ENCODE measurements at regions not wholly inside any gene's neighbourhood (a gene's known extent, or its start where the extent isn't known, plus 50 kb on each side); places are given as distances from the start of the nearest gene placed in this dataset.
"Not testable (repeated sequence)": the region's sequence is repeated elsewhere in the genome, so short reads cannot be mapped to it uniquely, and the experiment has no call there.

DNA sequence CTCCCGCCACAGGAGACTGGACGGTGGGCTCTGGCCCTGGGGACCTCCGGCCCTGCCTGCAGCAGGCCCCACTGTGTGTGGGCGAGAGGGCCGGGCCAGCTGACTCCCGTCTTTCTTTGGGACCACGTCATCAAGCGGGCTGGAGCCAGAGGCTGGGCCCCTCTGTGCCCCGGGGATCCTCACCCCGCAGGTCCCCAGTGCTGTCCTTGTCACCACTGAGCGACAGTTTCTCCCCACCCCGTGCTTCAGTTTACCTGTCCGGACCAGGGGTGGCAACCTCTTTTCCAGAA lies 181.9 kb upstream of the ZNF469 start:
- DNase-seq (ENCODE audit: low read depth) = no peak

DNA sequence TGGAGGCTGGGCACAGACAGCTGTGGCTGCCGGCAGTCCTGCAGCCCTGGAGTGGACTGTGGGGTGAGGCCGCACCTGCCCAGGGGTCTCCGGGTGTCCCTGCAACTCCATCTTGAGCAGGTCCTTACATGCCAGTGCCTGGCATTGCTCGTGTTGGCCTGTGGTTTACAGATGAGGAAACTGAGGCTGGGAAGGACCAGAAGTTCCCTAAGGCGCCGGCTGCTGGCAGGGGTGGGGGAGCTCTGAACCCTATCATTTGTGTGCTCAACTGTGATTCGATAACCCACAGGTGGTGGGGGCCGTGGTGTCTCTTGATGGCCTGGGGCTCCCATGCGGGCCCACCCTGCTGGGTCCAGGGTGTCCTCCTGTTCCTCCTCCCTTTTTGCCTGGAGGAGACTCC lies 181.1 kb upstream of the ZNF469 start:
- not testable (repeated sequence) for DNase-seq (ENCODE audit: low read depth)

DNA sequence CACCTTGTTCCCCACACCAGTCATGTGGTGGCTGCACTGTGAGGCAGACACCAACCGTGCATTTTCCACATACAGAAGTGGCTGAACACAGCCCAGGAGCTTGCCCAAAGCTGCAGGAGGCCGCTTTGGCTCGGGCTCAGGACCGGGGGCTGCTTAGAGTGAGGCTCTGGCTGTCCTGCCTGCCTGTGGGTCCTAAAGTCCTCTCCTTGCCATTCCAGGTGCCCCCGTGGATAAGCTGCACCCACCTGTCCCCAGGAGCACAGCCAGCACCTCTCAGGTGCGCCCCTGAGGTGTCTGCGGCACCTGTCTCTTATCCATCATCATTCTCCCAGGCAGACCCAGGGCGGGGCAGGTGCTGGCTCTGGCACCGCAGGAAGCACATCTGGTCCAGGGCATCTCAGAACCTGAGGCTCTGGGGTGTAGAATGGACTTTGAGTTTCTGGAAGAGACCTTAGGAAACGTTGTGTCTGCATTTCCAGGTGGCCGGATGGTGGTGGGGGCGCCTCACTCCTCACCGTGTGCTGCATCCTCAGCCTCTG lies 180.5 kb upstream of the ZNF469 start:
- DNase-seq (ENCODE audit: low read depth) = no peak

DNA sequence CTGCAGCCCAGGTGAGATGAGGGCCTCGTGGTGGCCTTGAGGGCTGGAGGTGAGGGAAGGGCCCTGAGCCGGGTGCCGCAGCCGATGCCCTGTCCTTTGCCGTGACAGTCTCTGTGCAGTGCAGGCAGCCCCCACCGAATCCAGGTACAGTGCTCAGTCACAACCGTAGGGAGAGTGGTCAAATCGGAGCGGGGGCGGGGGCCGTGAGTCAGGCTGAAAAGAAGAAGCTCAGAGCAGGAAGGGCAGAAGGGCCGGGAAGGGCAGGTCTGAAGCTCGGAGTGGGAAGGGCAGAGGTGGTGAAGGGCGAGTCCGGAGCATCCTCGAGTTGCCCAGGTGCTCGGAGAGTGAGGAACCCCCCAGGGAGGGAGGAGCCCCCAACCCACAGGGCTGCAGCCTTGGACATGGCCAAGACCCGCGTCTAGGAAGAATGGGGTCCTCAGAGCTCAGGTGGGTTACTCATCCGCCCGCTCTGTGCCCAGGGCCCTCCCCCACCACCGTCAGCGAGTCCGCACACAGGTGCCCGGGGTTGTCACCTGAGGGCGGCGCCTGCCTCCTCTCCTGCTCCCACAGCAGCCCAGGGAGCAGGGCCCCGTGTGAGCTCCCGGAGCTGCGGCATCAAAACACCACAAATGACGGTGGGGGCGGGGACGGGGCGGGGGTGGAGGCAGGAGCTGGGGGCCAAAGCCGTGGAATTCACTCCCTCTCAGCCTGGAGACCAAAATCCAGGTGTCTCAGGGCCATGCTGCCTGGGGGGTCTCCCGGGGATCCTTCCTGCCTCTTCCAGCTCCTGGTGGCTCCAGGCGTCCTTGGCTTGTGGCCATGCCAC lies 179.7 kb upstream of the ZNF469 start:
- not testable (repeated sequence) for DNase-seq (ENCODE audit: low read depth)

DNA sequence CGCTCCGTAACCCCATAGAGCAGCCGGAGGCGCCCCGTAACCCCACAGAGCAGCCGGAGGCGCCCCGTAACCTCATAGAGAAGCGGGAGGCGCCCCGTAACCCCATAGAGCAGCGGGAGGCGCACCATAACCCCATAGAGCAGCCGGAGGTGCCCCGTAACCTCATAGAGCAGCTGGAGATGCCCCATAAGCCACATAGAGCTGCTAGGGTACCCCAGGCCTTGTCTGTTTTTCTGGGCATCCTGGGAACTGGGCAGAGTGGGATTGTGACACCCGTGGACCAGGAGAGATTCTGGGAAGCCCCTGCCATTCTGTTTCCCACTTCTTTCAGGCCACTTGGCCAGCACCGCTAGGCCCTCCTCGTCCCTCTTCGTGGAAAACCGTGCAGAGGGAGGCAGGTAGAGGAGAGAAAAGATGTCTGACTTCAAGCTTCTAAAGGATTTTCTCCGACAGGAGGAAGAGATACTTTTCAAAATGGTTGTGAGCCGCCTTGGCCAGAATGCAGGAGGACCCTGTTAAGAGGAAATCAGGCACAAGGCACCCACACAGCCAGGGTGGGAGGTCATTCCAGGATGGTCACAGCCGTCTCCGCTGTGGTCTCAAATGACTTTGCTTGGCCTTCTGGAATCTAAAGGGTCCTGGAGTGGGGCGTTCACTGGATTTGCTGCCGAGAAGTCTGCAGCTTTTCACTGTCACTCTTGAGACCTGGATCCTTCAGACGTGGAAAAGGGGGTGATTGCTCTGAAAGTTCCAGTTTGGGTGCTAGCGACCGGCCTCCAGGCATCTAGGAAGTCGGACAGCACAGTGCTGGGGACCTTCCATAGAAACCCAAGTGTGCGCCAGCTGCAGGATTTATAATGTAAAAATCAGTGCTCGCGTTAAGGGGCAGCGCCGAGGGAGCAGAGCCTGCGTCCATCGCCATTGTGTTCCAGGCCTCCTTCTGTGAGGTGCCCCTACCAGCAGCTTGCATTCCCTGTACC lies 178.3 kb upstream of the ZNF469 start:
- not testable (repeated sequence) for DNase-seq (ENCODE audit: low read depth)

DNA sequence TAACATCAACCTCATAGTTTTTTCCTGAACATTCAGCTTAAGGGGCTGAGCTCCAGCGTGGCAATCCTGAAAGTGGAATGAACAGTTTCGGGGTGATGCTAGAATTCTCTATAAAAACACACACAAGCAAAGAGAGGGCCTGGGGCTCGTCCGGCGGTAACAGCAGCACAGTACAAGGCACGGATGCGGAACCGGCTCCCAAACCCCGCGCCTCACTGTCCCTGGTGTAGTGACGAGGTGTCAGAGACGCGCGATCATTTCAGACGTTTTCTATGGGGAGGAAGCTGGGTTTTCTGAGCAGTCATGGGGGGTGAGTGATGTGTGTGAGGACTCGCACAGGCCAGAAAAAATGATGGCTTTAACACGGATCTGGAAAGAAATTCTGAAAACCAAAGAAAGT lies 177.3 kb upstream of the ZNF469 start:
- DNase-seq (ENCODE audit: low read depth) = not testable (repeated sequence)

DNA sequence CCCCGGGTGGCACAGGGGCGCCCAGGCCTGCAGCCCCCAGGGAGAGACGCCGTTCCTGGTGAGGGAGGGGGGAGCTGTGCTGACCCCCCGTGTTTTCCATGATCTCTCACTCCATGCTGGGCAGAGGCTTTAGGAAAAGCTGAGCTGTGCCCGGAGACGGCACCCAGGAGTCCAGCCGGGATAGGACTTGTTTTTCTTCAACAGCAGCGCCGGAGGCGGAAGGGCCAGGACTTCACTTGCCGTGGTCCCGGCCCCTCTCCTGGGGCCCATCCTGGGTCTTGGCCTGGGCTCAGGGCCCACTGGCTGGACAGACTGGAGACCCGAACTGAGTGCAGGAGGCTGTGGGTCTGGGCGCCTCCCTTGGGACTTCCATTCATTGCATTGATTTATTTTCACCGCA lies 176.8 kb upstream of the ZNF469 start:
- not testable (repeated sequence) for DNase-seq (ENCODE audit: low read depth)

DNA sequence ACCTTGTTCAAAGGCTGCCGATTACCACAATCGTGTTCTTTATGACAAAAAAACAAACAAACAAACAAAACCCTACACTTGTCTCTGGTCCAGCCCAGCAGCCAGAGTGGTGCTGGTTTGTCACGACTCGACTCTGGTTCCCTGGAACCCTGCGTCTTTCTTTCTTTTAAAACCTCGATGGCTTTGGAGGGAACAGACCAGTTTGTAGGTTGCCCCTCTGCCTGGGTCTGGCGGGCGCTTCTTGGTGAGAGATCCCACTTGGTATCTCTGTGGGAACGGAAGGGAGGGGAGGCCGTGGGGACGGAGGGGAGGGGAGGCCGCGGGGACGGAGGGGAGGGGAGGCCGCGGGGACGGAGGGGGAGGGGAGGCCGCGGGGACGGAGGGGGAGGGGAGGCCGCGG lies 176.2 kb upstream of the ZNF469 start:
- DNase-seq (ENCODE audit: low read depth) = not testable (repeated sequence)

DNA sequence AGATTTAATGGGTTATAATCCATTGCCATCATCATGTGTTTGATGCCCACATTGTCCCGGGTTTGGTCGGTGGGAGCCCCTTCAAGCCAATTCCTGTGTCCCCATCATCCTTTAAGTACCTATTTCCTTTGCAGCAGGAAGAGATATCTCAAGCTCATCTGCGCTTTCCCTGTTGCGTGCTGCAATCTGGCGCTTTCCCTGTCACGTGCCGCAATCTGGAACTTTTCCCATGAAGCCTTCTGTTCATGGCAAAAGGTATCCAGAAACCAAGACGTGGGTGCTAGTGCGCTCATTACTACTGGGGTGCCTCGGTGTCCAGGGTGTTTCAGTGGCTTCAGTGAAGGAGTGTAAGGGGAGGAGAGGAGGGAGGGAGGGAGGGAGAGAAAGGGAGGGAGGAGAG lies 174.6 kb upstream of the ZNF469 start:
- no peak for DNase-seq (ENCODE audit: low read depth)

DNA sequence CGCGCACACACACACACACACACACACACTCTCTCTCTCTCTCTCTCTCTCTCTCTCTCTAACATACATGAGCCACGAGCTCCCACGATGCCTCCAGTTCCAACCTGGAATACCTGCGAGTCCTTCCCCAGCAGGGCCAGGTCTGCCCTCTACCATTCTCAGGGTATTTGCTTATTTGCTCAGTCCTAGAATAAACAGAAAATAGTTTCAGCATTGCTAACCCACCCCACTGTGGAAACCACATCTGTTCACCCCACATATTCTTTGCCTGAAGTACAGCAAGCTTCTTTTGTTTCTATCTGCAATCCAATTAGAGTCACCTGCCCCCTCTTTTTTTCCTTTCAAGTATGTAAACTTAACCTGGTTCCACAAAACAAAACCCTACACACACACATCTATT lies 174.0 kb upstream of the ZNF469 start:
- DNase-seq (ENCODE audit: low read depth) = not testable (repeated sequence)

DNA sequence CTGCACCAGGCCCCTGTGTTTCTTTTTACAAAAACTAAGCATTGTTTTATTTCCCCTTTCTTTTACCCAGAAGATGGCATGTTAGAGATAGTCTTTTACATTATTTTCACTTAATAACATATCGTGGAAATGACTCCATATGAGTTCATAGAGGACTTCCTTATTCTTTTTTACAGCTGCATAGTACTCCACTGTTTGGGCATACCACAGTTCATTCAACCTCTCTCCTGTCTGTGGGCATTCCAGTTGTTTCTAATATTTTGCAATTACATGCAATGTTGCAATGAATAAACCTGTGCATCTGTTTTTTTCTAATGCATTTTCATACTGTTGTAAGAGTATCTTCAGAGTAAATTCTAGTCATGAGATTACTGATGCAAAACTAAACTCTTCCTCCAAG lies 173.2 kb upstream of the ZNF469 start:
- not testable (repeated sequence) for DNase-seq (ENCODE audit: low read depth)

DNA sequence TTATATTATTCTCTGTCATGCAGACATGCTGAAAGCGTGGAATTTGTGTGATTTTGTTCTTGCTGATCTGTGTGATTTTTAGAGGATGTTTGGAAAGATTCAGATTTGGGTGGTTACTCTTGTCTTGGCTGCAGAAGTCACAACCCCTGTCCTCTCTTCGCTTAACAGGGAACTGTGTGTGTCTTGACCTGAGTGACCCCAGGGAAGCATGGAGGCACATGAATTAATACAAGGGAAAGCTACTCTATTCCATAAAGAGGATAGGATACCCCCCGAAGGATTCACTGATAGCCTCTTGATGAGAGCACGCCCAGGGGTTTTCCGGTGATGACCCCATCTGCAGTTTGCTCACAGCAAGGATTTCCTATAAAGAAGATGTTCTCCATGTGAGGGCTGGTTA lies 168.8 kb upstream of the ZNF469 start:
- DNase-seq (ENCODE audit: low read depth) = not testable (repeated sequence)

DNA sequence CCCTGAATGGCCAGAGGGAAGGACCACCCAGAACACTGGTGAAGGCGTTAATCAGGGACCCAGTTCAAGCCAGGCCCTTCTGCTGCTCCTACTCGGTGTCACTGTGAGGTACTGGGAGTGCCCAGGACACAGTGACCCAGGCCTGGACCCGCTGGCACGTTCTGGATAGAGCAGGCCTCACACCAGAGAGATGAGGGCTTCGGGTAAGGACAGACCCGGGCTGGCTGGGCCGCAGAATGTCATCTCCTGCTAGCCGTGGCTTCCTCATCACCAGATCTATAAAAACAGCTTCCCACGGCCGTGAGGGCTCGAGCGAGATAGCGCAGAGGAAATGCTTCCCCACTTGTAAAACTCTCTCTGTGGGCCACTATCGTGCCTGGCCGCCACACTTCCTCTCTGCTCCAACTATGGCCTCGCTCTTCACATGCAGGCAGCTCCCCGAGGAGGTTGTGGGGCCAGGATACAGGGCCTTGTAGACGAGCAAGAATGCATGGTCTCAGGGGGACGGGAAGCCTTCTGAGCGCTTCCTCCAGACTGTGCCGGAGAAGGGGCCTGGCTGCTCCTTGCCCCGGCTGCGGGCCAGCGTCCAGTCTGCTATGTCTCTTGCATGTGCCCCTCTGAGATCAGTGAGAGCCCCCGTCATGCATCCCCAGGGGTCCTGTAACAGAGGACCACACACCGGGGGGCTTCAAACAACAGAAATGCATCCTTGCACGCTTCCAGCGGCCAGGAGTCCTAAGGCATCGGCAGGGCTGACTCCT lies 161.6 kb upstream of the ZNF469 start:
- not testable (repeated sequence) for DNase-seq (ENCODE audit: low read depth)

DNA sequence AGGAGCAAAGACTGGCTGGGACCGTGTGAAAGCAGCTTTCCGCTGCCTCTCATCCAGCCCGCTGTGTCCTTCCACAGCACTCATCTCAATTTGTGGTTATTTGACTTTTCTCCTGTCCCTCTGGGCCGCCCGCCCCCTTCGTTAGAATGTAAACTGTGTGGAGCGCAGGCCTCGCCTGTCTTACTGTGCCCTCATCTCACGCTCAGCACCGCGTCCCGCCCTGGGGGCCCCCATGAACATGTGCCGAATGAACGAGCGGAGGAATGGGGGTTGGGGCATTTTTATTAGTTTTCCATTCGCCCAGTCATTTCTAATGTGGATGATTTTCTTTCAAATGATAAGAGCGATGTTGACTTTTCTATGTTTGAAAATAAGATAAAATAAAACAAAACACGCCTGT lies 159.1 kb upstream of the ZNF469 start:
- not testable (repeated sequence) for DNase-seq (ENCODE audit: low read depth)

DNA sequence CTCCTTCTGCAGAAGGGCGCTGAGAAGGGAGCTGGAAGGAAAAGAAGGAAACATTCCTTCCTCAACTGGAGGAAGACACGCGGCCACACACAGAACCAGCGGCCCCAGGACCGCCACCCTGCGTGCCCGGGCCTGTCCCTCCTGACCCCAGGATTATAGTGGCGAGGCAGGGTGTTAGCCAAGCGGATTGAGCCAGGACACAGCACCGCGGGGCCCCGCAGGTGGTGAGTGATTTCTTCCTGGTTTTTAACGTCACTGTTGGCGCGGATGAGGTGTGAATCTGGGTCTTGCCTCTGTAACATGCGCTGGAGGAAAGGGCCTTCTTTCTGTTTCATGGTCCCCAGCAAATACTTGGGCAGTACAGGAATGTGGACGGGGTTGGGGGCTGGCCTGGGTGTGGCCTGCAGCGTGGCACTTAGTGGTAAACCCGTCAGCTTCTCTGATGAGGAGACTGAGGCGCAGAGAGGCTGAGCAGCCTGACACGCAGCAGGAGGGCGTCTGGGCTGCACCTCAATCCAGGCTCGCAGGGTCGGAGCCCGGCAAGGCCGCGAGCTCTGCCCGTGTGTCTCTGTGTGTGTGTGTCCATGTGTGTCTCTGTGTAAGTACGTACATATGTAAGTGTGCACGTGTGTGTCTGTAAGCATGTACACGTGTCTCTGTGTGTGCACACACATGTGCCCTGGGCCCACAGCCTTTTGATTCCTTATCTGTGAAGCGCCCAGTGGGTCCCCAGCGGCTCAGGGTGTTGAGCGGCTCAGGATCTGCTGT lies 158.4 kb upstream of the ZNF469 start:
- DNase-seq (ENCODE audit: low read depth) = not testable (repeated sequence)

DNA sequence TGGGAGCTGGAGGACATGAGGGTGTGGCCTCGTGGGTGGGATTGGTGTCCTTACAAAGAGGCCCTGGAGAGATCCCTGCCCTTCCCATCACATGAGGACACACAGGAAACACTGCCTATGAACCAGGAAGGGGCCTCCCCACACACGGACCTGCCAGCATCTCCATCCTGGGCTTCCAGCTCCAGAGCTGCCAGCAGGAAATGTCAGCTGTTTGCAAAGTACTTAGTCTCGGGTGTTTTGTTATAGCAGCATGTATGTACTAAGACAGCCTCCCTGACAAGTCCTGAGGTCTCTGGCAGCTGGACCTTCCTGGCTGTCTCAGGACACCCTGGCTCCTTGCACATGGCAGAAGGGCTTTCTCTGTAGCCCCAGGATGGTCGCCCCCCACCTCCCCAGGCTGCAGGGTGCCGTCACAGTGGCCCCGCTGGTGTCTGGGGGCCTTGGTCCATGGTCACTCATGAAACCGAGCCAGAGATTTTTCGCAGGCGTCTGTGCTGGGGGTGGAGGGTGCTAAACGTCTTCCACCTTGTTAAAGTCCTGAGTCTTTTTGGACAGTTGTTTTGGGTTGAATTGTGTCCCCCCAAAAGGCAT lies 157.0 kb upstream of the ZNF469 start:
- not testable (repeated sequence) for DNase-seq (ENCODE audit: low read depth)

DNA sequence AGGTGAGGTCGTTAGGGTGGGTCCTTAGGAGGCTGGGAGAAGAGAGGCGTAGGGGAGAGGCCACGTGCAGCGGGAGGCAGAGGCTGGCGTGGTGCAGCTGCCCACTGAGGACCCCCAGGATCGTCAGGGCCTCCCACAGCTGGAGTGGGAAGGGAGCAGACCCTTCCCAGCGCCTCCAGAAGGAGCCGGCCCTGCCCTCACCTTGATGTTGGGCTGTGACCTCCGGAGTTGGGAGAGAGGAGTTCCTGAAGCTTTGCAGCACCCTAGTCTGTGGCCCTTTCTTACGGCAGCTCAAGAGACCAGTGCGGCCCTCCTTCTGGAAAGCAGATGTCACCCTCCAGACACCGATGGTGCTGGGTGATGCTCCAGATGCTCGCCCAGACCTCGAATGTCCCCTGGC lies 156.5 kb upstream of the ZNF469 start:
- not testable (repeated sequence) for DNase-seq (ENCODE audit: low read depth)

DNA sequence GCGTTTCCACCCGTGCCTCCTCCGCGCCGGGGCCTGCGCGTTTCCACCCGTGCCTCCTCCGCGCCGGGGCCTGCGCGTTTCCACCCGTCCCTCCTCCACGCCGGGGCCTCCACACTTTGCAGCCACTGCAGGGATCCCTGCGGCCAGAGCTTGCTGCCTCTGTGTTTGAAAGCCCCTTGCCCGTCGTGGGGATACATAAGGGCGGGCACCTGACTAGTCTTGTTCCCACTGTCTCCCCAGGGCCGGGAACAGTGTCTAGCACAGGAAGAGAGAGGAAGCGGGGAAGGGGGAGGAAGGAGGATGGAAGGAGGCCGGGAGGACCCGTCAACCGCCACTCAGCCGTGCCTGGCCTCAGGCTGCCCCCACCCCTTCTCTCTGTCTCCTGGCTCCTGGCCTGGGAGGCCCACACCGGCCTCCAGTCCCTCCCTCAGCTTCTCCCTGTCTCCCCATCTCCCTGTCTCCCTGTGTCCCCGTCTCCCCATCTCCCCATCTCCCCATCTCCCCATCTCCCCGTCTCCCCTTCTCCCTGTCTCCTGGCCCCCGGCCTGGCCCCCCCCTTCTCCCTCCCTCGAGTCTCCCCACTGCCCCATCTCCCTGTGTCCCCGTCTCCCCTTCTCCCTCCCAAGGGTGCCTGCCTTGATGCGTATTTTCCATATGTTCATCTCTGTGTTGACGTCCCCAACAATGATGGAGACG lies 155.6 kb upstream of the ZNF469 start:
- DNase-seq (ENCODE audit: low read depth) = not testable (repeated sequence)

DNA sequence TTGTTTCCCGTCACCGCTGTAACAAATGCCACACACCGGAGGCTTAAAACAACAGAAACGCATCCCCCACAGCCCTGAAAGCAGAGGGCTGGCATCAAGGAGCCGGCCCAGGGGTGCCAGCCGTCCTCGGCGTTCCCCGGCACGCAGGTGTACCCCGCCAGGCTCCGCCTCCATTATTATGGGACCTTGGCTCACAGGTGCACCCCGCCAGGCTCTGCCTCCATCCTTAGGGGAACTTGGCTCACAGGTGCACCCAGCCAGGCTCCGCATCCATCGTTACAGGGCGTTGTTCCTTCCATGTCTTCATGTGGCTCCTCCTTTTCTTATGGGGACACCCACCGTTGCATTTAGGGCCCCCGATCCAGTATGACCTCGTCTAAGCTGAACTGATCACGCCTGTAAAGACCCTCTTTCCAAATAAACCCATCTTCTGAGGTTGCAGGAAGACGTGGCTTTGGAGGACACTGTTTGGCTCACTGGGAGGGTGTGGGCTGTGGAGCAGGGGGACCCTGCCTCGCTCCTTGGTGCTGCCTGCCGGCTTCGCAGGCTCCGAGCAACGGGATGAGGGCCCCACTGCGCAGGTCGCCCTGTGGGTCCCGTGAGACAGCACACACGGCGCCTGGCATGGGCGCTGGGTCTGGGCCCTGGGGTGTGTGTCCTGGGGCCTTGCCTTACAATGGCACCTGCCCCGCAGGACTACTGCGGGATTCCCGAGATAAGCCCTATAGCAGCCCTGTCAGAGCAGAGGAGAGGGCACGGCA lies 154.9 kb upstream of the ZNF469 start:
- not testable (repeated sequence) for DNase-seq (ENCODE audit: low read depth)
